GM21526 (cell line): ENCODE measurements at regions not wholly inside any gene's neighbourhood (a gene's known extent, or its start where the extent isn't known, plus 50 kb on each side); places are given as distances from the start of the nearest gene placed in this dataset.
"Not testable (repeated sequence)": the region's sequence is repeated elsewhere in the genome, so short reads cannot be mapped to it uniquely, and the experiment has no call there.

Experiments used
- ATAC-seq: cut with Tn5 transposase; IDR thresholded peaks from one replicate; pipeline ENCODE4 v1.9.1; 2021; ENCODE audit warnings: moderate library complexity; ENCODE audit not compliant: unreplicated experiment, low FRiP score

DNA sequence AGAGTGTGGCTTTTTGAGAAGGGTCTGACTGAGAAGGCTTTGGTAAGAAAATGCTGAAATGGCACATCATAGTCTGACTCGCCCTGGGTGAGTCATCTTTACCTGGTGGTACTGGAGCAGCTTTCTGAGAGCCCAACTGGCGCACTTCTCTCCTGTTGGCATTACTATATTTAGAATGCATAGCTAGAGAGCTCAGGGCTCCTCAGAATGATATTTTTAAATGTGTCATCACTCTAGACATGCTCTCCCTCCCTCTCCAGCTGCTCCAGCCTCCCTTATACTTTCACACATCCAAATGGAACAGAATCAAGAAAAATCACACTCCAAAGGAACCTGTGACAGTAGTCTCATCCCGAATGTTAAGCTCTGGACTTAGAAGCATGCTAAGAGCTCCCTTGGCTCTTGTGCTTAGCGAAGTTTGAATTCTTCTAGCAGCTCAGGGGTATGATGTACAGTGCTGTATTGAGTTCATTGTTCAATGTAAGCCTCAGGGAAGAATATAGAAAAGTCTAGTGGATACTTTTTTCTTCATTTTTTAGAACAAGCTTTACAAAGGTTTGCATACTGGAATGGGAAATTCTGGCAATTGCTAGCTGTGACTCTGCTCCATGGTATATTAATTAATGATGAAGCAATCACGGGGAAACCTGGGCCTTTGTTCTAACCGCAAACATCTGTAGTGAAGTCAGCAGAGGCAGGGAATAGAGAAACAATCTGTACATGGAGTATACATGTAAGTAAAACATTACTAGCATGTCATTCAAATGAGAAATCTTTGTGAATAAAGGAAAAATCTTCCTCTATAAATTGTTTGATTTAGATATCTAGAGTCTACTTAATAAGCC lies 751.2 kb upstream of the NRXN1 start:
- no peak for ATAC-seq

DNA sequence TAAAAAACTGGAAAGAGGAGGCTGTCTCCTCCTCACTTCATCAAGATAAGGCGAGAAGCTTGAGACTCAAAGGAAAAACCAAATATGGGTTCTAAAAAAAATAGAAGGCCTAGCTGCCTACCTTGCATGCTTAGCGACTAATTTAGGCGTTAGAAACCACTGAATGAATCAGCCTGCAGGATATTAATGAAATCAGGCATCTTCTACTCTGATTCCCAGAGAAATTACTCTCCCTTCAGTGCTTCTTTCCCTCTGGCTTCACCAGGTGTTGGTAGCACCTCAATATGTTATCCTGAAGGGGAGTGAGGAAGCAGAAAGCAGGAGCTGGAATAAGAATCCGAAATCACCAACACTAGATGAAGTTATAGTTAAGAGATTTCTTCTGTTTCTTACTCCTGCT lies 749.8 kb upstream of the NRXN1 start:
- ATAC-seq, result no peak

DNA sequence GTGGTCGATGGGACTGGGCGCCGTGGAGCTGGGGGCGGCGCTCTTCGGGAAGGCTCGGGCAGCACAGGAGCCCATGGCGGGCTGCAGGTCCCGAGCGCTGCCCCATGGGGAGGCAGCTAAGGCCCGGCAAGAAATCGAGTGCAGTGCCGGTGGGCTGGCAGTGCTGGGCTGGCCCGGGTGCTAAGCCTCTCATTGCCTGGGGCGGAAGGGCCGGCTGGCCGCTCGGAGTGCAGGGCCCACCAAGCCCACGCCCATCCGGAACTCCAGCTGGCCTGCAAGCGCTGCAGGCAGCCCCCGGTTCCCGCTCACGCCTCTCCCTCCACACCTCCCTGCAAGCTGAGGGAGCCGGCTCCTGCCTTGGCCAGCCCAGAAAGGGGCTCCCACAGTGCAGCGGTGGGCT lies 748.4 kb upstream of the NRXN1 start:
- ATAC-seq, result no peak

DNA sequence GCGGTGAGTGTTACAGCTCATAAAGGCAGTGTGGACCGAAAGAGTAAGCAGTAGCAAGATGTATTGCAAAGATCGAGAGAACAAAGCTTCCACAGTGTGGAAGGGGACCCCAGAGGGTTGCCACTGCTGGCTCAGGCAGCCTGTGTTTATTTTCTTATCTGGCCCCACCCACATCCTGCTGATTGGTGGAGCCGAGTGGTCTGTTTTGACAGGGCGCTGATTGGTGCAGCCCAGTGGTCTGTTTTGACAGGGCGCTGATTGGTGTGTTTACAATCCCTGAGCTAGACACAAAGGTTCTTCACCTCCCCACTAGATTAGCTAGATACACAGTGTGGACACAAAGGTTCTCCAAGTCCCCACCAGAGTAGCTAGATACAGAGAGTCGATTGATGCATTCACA lies 747.8 kb upstream of the NRXN1 start:
- ATAC-seq, result not testable (repeated sequence)

DNA sequence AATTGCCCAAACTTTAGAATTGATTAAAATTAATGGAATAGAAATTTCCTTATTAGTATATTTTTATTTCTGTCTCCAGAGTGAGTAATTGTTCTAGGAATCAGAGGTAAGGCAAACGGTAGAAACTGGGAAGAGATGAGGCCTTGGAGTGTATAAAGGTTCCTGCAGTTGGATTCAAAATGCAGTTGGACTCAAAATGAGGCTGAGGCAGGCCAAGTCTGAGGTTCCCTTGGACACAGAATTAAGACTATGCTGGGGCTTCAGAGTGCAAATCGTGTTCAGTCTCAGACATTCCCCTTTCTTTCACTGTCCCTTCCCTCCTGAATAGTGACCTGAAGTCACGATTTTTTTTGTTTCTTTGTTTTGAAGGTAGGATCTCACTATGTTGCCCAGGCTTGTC lies 746.9 kb upstream of the NRXN1 start:
- ATAC-seq, result no peak

DNA sequence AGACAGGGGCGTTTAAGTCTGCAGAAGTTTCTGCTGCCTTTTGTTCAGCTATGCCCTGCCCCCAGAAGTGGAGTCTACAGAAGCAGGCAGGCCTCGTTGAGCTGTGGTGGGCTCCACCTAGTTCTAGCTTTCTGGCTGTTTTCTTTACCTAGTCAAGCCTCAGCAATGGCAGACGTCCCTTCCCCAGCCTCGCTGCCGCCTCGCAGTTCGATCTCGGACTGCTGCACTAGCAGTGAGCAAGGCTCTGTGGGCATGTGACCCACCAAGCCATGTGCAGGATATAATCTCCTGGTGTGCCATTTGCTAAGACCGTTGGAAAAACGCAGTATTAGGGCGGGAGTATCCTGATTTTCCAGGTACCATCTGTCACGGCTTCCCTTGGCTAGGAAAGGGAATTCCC lies 742.7 kb upstream of the NRXN1 start:
- ATAC-seq, result not testable (repeated sequence)

DNA sequence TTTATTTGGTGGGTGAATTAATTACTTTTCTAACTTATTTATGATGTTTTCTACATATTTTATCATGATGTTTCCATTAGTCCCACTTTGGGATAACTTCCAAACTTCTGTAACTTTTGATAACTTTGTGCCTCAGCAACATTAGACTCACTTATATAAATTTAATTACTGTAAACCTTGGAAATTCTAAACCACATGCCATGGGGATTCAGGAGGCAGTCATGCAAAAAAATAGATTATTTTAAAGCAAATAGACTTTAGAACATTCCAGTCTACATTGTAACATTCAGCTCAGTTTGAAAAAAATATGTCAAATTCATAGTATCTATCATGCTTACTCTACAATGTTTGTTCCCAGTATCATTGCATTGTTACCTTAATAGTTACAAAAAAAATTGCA lies 728.5 kb upstream of the NRXN1 start:
- ATAC-seq, result no peak

DNA sequence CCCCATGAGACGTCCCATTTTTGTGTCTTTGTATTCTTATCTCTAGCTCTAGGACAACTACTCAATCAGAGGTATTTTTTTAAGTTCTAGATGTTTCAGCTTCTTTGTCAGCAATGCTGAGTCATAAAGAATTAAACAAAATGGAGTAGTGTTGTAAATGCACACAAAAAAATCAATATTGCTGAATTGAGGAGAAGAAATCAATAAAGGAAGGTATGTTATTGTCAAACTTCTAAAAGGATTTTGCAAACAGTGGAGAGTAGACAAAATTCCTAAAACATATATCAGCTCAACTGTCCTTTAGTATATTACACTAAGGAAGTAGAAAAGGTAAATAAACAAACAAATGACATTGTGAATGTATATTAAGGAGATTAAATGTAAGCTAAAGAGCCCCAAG lies 726.1 kb upstream of the NRXN1 start:
- ATAC-seq, result no peak

DNA sequence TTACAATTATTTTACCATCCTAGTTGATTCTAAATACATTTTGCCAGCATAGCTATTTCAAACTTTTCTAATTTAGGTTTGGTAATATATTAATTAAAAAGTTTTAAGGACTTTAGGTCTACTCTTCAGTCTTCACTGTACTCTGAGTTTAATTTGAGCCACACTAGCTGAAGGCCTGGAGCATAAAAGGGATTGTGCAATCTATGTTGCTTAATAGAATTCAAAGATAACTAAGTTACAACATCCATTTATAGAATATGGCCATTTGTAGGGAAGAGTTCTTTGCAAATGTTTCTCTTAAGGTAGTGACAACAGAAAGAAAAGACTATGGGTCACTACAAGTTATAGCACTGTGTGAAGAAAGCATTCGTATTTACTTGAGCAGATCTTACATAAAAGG lies 702.2 kb upstream of the NRXN1 start:
- no peak for ATAC-seq

DNA sequence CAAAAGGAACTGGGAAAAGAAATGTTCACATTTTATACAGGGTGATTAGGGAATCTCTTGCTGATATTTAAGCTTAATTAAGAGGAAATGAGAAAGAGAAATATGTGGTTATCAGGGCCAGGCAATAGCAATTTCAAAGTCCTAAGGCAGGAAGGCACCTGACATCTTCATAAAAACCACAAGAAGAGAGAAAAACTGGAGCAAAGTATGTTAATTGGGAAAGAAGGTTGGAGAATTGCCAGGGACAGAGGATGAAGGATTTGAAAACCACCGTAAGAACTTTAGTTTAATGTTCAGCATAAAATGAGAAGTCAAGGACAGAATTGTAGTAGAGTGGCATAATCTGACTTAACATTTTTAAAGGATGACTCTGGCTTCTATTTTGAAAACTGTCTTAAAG lies 691.8 kb upstream of the NRXN1 start:
- no peak for ATAC-seq

DNA sequence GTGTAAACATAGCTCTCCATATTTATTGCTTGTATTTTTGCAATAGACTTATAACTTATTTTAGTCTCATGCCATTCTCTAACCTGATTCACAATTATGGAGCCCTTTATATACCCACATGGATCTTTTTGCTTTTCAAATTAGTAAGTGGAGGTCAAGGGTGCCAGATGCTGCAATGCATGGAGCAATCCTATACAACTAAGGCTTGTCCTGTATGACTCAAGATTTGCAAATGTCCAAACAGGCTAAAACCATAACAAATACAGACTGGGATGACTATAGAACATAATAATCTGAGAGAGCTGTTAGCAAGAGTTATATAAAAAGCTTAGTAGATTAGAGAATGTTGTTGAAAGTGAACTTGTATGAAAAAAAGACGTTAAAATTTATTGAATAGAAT lies 690.4 kb upstream of the NRXN1 start:
- ATAC-seq, result no peak

DNA sequence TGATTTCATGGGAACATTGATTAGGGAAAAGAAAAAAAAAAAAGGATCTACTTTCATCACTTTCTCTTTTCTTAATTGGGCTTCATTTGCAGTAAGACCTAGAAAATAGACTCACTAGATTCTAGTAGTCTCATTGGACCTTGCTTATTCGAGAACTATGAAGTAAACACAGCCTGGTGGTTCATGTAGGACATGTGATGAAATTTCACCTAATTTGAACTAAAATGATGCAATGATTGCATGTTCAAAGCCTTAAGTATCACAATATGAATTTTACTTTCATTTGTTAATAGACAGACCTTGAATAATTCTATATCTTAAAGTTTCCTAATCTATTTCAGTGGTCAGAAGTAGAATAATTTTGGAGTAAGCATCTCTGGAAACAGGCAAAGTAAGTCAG lies 688.9 kb upstream of the NRXN1 start:
- ATAC-seq, result no peak

DNA sequence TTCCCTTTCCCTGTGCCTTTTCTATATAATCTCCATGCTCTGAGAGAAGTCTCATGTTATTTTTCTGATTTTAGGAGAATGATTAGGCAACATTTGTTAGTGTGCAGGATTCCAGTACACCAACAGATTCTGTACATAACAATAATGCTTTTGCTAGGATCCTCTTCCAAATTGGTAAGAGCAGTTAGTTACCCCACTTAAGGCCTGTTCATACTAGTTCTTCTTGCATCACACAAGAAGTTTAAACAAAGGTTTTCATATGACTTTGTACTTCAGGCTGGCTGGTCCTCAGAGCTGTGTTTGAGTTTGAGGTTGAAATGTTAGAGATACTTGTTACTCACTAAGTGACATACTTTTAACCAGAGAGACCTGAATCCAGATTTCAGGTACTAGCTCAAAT lies 686.9 kb upstream of the NRXN1 start:
- ATAC-seq, result no peak

DNA sequence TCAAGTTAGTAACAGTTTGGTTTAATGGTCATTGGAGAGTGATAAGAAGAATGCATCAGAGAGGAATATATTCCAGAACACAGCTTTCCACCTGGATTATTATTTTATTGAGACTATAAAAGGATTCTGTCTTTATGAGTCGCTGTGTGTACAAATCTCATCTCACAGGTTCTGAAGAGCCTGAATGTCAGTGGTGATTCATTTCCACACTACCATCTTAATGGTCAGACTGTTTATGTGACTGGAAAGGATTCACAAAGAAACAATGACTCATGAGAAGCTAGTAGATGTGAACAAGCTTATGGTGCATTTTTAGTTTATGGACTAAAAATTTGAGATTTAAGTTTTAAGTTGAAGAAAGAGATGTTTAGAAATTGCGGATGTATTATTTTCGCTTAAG lies 685.4 kb upstream of the NRXN1 start:
- ATAC-seq, result no peak

DNA sequence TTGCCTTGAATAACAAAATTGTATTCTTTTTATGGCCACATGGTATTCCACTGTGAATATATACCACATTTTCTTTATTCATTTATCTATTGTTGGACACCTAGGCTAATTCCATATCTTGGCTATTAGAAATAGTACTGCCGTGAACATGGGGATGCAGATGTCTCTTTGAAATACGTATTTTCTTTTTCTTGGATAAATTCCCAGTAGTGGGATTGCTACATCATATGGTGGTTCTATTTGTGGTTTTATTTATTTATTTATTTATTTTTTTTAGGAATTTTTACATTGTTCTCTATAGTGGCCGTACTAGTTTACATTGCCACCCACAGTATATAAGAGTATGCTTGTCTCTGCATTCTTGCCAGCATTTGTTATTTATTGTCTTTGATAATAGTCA lies 679.8 kb upstream of the NRXN1 start:
- no peak for ATAC-seq

DNA sequence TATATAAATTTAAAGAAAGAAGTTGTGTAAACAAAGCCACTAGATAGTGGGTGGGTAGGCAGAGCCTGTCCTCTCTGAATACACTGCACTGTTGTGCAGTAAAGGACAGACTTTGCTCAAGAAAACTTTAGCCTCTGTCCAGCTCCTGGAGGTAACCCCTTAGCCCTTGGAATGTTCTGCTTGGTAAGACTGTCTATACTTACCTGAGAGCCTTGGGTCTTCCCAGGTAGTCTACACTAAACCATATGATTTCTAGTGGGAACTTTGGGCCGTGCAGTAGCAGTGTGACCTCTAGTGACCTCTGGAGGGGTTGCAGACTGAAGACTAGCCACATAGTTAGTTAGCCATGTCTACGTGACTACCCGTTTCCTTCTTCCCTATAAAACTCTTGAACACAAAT lies 678.3 kb upstream of the NRXN1 start:
- no peak for ATAC-seq

DNA sequence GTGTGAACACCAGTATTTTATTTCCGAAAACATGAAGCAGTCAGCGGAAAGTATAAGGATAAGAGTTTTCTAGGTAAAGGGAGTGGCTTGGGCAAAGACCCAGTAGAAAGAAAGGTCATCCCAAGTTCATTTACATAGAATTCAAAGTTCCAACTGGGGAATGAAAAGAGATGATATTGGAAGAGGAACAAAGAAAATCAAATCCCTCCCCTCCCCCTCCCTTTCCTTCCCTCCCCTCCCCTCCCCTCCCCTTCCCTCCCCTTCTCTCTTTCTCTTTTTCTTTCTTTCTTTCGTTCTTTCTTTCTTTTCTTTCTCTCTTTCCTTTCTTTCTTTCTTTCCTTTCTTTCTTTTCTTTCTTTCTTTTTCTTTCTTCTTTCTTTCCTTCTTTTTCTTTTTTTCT lies 675.7 kb upstream of the NRXN1 start:
- no peak for ATAC-seq

DNA sequence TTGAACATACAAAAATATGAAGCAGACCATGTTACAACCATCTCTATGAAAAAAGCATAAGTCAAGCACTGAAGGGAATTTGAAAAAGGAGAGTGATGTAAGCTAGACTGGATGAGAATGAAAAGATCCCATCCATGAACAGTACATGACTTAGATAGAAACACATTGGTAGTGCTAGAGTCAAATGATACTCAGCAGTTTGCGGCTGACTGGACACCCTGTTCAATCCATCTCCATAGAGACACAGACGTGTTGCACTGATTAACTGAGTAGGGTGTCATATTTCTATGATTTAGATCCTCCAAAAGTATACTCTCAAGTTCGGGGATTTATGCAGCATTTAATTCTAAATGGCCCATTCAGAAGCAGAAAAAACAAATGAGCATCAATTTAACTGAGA lies 674.3 kb upstream of the NRXN1 start:
- ATAC-seq, result no peak

DNA sequence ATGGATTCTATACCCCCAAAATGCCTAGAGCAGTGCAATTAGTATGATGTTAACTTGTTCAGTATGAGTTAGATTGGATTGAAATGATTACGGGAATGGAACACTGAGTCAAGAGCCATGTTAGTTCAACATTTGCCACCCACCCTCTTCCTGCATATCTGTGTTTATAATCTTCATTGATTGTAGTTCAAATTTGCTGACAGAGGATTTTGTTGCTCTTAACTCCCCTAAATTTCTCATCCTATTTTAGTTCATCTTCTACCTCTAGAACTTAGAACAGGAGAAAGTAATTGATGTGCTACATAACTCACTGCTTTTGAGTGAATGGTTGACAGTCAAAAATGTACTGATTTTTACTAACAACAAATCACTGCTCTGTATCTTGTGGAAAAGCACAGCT lies 673.5 kb upstream of the NRXN1 start:
- ATAC-seq, result no peak

DNA sequence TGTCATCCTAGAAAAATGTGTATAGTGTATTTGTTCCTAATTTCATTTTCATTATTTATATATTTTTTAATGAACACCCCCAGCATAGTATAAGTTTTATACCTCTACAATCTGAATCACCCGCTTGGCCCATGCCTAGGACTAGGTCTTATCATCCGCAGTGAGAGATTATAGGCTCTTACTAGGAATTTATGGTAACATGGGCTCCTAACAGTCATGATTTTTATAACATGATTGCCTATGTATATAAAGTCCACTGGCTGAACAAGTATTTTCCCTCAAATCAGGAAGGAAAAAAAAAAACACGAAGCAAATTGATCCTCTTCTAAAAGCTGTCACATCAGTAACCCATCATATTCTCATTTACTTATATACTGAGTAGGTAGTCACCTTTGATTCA lies 666.1 kb upstream of the NRXN1 start:
- ATAC-seq, result no peak

DNA sequence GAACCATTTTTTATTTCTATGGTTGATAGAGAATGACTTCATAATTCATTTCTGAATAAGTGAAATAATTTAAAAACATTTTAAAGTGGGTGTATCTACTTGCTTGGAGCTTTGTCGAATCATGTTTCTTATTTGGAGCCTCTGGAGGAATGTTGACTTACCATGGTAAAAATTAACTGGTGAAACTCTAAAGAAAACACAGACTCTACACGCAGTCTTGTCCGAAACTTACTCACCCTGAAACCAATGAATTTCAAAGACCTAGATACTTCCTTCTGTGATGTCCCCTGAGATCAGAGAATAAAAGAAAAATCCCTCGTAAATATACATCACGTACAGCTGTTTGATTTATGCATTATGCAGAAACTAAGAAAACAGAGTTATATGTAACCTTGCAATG lies 665.2 kb upstream of the NRXN1 start:
- ATAC-seq, result no peak

DNA sequence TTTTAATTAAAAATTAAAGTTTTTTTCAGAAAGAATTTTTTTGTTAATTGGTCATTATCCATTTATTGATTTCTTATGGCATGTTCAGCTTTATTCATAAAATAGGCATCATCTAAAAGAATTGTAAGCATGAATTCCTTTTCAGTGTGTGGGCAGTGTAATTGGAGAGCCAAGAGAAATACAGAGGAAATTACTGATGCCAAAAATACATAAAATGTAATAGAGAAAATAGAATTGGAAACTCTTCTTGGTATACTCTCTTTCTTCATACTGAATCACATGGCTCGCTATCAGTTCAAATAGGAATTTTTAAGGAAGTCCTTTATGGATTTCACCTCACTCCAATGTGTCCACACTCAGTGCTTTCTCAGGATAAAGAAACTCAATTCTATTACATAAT lies 663.6 kb upstream of the NRXN1 start:
- ATAC-seq, result no peak

DNA sequence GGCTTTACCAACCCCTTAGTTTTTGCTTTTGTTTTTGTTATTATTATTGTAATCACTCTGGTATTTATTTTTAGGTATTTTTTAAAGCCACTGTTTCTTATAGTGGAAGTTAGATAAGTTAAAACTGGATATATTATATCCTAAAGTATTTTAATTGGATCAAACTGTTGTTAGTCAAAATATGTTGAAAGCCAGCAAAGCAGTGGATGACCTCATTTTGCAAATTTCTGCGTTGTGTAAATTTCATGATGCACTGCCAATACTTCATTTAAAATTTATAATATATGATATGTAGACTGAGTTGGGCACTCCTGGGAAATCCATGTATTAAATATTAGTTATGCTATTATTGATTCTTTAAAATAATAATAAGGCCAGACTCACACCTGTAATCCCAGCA lies 661.7 kb upstream of the NRXN1 start:
- ATAC-seq, result no peak
